ENCODE measurements at regions not wholly inside any gene's neighbourhood (a gene's known extent, or its start where the extent isn't known, plus 50 kb on each side); places are given as distances from the start of the nearest gene placed in this dataset.
"Not testable (repeated sequence)": the region's sequence is repeated elsewhere in the genome, so short reads cannot be mapped to it uniquely, and the experiment has no call there.

GRCh38 chr21:13985137-13985864, 225.5 kb downstream of the LIPI start:
- H3K27me3 ChIP-seq (replicated peaks in 1 of 7); intact Hi-C loops (cut with DNase I; ENCODE audit: low total_unique reads); H3K4me1 ChIP-seq; H3K9me3 ChIP-seq; H3K4me3 ChIP-seq; H3K27ac ChIP-seq; H3K36me3 ChIP-seq; DNase-seq: not testable (repeated sequence)
- WGBS, 5 donors = 65 to 87% (median 78%) methylated on average over 4 to 8 of the region's 9 CpGs

DNA sequence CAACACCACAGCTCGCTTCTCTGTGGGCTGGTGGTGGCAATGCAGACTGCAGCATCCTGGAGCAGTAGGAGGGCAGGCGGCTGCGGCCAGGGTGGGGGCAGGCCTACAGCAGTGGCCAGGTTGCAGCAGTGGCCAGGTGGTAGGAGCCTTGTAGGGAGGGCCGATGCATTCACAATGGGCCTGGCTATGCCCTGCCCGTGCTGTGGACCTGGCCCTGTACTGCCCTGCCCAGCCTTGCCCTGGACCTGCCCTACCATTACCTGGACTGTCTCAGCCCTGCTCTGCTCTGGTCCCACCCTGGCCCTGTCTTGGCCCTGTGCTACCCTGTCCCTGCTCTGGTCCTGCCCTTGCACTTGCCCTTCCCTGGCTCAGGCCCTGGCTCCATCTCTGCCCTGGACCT, 226.0 kb downstream of the LIPI start:
- DNase-seq; H3K27me3 ChIP-seq (replicated peaks in 1 of 7); H3K36me3 ChIP-seq; H3K9me3 ChIP-seq; H3K4me1 ChIP-seq; H3K4me3 ChIP-seq; intact Hi-C loops (cut with DNase I; ENCODE audit: low total_unique reads); H3K27ac ChIP-seq: not testable (repeated sequence)
- 92 to 100% (median 95%) methylated on average over 2 to 5 of the region's 5 CpGs; no CpG with 5 or more reads in 2 of the 5 donors for WGBS, 5 donors

DNA sequence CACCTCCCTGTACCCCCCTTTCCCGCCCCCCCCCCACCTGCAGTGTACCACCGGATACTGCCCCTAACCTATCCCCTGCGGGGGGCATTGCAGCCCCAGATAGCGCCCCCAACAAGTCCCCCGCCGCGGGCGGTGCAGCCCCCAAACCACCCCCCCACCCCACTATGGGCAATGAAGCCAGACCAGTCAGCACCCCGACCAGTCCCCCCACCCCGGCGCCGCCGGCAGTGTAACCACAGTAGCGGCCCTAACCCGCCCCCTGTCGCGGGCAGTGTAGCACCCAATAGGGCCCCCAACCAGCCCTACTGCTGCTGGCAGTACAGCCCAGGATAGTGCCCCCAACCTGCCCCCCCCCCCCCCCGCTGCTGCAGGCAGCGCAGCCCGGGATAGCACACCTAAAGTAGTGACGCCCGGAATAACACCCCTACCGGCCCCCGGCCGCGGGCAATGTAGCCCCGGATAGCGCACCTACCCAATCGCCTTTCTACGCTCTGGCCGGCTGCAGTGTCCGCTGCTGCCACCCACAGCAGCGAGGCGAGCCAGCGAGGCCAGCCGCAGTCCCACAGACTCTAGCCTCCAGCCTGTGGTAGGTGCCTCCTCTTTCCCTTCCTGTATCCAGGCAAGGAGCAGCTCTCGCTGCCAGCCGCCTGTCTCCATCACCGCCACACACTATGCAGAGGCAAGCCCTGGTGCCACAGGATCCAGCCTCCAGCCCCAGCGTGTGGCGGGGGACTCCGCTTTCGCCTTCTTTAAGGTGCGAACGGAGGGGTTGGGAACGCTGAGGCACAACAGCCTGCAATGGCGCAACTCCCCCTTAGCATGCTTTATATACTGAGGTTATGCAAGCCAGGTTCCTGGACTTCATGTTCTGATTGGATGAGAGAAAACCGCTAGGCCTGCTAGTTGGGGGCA, 229.3 kb downstream of the LIPI start:
- H3K9me3 ChIP-seq; intact Hi-C loops (cut with DNase I; ENCODE audit: low total_unique reads); H3K36me3 ChIP-seq; H3K4me1 ChIP-seq; DNase-seq; H3K4me3 ChIP-seq; H3K27ac ChIP-seq: not testable (repeated sequence)
- peaks cover 0 to 14% (median 0%) of the 10 kb centered on the region in 7 donors for H3K27me3 ChIP-seq (replicated peaks in 1 of 7)
- WGBS, 5 donors = 75 to 95% (median 86%) methylated on average over 25 to 47 of the region's 48 CpGs

DNA sequence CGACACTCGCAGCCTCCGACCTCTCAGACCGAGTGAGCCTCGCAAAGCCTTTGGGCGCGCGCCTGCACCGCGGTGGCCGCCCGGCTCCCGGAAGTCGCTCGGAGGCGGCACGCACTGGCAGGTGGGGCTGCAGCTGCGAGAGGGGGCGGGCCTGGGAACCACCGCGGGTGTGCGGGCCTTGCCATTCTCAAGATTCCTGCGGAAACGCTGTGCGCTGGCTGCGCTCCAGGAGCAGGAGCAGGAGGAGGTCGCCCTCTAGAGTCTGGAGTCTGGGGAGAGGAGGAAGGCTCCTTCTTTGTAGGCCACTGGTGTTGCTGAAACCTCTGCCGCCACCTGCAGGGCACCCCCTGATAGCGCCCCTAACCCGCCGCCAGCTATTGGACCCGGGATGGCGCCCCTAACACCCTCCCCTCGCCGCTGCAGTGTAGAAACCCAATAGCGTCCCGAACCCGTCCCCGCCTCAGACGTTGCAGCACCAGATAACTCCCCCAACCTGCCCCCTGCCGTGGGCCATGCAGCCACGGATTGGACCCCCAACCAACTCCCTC, 230.6 kb downstream of the LIPI start:
- TF ChIP-seq, protein P1, sequence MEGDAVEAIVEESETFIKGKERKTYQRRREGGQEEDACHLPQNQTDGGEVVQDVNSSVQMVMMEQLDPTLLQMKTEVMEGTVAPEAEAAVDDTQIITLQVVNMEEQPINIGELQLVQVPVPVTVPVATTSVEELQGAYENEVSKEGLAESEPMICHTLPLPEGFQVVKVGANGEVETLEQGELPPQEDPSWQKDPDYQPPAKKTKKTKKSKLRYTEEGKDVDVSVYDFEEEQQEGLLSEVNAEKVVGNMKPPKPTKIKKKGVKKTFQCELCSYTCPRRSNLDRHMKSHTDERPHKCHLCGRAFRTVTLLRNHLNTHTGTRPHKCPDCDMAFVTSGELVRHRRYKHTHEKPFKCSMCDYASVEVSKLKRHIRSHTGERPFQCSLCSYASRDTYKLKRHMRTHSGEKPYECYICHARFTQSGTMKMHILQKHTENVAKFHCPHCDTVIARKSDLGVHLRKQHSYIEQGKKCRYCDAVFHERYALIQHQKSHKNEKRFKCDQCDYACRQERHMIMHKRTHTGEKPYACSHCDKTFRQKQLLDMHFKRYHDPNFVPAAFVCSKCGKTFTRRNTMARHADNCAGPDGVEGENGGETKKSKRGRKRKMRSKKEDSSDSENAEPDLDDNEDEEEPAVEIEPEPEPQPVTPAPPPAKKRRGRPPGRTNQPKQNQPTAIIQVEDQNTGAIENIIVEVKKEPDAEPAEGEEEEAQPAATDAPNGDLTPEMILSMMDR (IDR thresholded peaks at IDR 0.05 in 8 of 11, conservative IDR thresholded peaks at IDR 0.05 in 3 of 11) = peak in 4 of 11 experiments; percentile 19 to 43 (median 30)

DNA sequence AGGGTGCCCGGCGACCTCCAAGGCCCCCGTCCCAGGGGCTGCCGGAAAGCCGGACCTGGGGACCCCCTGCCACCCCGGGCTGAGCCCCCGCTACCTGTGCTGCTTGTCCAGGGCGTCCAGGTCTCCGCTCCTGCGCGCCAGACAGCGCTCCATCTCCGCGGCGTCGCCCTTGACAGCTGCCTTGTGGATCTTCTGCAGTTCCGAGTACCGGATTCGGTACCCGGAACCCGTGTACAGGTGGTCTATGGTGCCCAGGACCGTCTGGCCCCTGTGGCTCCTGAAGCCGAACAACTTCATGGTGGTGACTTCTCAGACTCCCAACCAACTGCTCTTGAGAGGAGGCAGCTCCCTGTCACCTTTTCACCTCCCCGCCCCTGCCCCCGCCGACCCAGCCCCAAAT, 231.1 kb downstream of the LIPI start:
- intact Hi-C loops (cut with DNase I; ENCODE audit: low total_unique reads); H3K4me1 ChIP-seq; H3K9me3 ChIP-seq; H3K36me3 ChIP-seq: not testable (repeated sequence)
- peak; percentile 78 for DNase-seq
- Histone ChIP-seq H3K4me3 (peak overlapping the region; percentile 0 to 59 (median 25)), H3K27ac (peak overlapping the region in 1 of 8 donors; percentile 28), H3K27me3 (replicated peaks in 1 of 7) (peaks cover 0 to 14% (median 0%) of the 10 kb centered on the region in 7 donors)
- WGBS, 5 donors = 17 to 83% (median 35%) methylated on average over 6 to 26 of the region's 26 CpGs

More for the DNA sequence above, 230.6 kb downstream of the LIPI start:
- peak; percentile 84 for DNase-seq
- peak overlapping the region in 7 of 8 donors; percentile 3 to 59 (median 33) for H3K4me3 ChIP-seq
- peaks cover 0 to 14% (median 0%) of the 10 kb centered on the region in 7 donors for H3K27me3 ChIP-seq (replicated peaks in 1 of 7)
- H3K4me1 ChIP-seq; H3K9me3 ChIP-seq; intact Hi-C loops (cut with DNase I; ENCODE audit: low total_unique reads); H3K36me3 ChIP-seq: not testable (repeated sequence)
- 8 to 77% (median 14%) methylated on average over 11 to 41 of the region's 42 CpGs for WGBS, 5 donors
- peak overlapping the region in 1 of 8 donors; percentile 28 for H3K27ac ChIP-seq

GRCh38 chr21:13974582-13974981, 236.2 kb downstream of the LIPI start:
- H3K27me3 ChIP-seq (replicated peaks in 1 of 7); DNase-seq; H3K27ac ChIP-seq; H3K9me3 ChIP-seq; H3K4me1 ChIP-seq; H3K36me3 ChIP-seq; intact Hi-C loops (cut with DNase I; ENCODE audit: low total_unique reads); H3K4me3 ChIP-seq: not testable (repeated sequence)

DNA sequence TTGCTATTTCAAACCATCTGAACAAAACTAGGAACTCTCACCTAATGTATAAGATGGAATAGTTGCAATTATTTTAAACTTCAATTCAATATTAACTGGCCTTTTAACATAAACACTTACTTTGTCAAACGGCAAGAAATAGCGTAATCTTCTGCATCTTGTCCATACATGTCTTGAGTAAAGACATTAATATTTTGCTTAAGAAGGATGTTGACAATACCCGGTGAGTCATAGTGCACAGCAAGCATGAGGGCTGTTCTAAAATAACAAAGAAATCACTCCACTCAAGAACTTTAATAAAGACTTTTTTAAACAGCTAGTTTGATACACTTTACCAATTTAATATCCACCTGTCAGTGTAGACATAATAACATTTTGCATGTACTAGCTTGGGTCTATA, 240.9 kb downstream of the LIPI start:
- WGBS, 5 donors = 59 to 96% (median 80%) methylated on average over 3 of the region's 3 CpGs

GRCh38 chr21:13969002-13969401, 241.8 kb downstream of the LIPI start:
- H3K4me1 ChIP-seq; H3K27me3 ChIP-seq (replicated peaks in 1 of 7); H3K4me3 ChIP-seq; H3K27ac ChIP-seq; DNase-seq; intact Hi-C loops (cut with DNase I; ENCODE audit: low total_unique reads); H3K36me3 ChIP-seq; H3K9me3 ChIP-seq: not testable (repeated sequence)
- WGBS, 5 donors = 55 to 79% (median 73%) methylated on average over 2 of the region's 2 CpGs

More for the DNA sequence above, 240.9 kb downstream of the LIPI start:
- H3K4me3 ChIP-seq; H3K36me3 ChIP-seq; H3K27ac ChIP-seq; H3K9me3 ChIP-seq; H3K27me3 ChIP-seq (replicated peaks in 1 of 7); H3K4me1 ChIP-seq; intact Hi-C loops (cut with DNase I; ENCODE audit: low total_unique reads); DNase-seq: not testable (repeated sequence)

GRCh38 chr21:13963259-13963658, 247.5 kb downstream of the LIPI start:
- intact Hi-C loops (cut with DNase I; ENCODE audit: low total_unique reads); H3K4me3 ChIP-seq; DNase-seq; H3K4me1 ChIP-seq; H3K27ac ChIP-seq; H3K27me3 ChIP-seq (replicated peaks in 1 of 7); H3K9me3 ChIP-seq; H3K36me3 ChIP-seq: not testable (repeated sequence)
- WGBS, 5 donors = 78 to 84% (median 82%) methylated on average over 3 of the region's 3 CpGs
